Nephron (organoid): ENCODE measurements at regions not wholly inside any gene's neighbourhood (a gene's known extent, or its start where the extent isn't known, plus 50 kb on each side); places are given as distances from the start of the nearest gene placed in this dataset.

ENCODE experiments used
- H3K27ac Mint-ChIP-seq, 3 experiments: 2 replicates each; pipeline ENCODE4 v1.8.0; 2020; ENCODE audit warnings: mixed read lengths in 3 of 3, mild to moderate bottlenecking in 2 of 3, moderate library complexity in 1 of 3
- H3K27me3 Mint-ChIP-seq: 2 replicates; pipeline ENCODE4 v1.8.0; 2021; ENCODE audit warnings: low read depth, mild to moderate bottlenecking, moderate library complexity, mixed read lengths
- H3K36me3 Mint-ChIP-seq: 2 replicates; pipeline ENCODE4 v1.8.0; 2020; ENCODE audit warnings: low read depth, mixed read lengths
- H3K4me1 Mint-ChIP-seq: 2 replicates; pipeline ENCODE4 v1.8.0; 2020; ENCODE audit warnings: mixed read lengths
- H3K4me3 Mint-ChIP-seq, 3 experiments: 2 replicates each; pipeline ENCODE4 v1.8.0; 2020; ENCODE audit warnings: mild to moderate bottlenecking in 3 of 3, mixed read lengths in 3 of 3, moderate library complexity in 2 of 3
- H3K9me3 Mint-ChIP-seq: 2 replicates; pipeline ENCODE4 v1.8.0; 2020; ENCODE audit warnings: mixed read lengths
- TF ChIP-seq, protein P1 (sequence below), 3 experiments: fragments of 200-600 bp; sonication (generic); IDR thresholded peaks; one replicate each; pipeline ENCODE4 v1.5.0; 2021; ENCODE audit warnings: antibody characterized with exemption in 3 of 3; ENCODE audit not compliant: unreplicated experiment in 3 of 3

DNA sequence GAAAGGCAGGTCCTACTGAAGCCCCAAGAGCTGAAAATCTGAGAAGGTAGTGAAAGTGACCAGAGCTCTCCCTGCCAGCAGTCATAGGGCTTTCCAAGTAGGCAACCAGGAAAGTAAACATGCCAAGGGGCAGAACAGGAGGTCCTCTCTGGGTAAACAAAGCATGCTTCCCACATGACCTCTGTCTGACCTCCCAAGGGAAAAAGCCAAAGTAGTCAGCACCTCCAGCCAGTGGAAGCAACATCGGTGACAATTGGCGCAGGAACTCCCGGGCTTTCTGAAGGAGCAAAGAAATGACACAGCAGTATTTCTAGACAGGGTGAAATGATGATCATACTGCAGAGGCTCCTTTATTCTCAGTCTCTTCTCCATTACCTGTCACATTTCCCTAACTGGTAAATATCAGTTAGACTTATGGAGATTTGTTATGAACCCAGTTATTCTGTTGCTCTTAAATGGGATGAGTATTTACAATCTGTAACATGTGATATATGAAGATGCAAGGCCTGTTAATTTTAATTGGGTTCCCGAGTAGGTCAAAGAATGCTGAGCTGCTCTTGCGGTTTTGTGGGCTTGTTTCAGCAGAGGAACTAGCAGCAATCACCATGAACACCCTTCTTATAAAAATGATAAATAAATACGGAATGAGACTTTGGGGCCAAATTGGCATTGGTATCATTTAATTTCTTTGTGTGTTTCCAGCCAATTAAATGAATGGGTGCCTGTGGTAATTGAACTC is 321.0 kb downstream of the RND3 start:
- no peaks in the 10 kb centered on the region for H3K9me3 Mint-ChIP-seq
- H3K27ac Mint-ChIP-seq: peak overlapping the region in 2 of 3 experiments; percentile 45 to 77
- H3K27me3 Mint-ChIP-seq: no peaks in the 10 kb centered on the region
- TF ChIP-seq, protein P1, sequence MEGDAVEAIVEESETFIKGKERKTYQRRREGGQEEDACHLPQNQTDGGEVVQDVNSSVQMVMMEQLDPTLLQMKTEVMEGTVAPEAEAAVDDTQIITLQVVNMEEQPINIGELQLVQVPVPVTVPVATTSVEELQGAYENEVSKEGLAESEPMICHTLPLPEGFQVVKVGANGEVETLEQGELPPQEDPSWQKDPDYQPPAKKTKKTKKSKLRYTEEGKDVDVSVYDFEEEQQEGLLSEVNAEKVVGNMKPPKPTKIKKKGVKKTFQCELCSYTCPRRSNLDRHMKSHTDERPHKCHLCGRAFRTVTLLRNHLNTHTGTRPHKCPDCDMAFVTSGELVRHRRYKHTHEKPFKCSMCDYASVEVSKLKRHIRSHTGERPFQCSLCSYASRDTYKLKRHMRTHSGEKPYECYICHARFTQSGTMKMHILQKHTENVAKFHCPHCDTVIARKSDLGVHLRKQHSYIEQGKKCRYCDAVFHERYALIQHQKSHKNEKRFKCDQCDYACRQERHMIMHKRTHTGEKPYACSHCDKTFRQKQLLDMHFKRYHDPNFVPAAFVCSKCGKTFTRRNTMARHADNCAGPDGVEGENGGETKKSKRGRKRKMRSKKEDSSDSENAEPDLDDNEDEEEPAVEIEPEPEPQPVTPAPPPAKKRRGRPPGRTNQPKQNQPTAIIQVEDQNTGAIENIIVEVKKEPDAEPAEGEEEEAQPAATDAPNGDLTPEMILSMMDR (IDR thresholded peaks at IDR 0.05; ENCODE audit: unreplicated experiment in 3 of 3): no peak
- H3K4me1 Mint-ChIP-seq: peaks cover 49% of the 10 kb centered on the region
- no peaks in the 10 kb centered on the region for H3K36me3 Mint-ChIP-seq
- no peak overlapping the region for H3K4me3 Mint-ChIP-seq

DNA sequence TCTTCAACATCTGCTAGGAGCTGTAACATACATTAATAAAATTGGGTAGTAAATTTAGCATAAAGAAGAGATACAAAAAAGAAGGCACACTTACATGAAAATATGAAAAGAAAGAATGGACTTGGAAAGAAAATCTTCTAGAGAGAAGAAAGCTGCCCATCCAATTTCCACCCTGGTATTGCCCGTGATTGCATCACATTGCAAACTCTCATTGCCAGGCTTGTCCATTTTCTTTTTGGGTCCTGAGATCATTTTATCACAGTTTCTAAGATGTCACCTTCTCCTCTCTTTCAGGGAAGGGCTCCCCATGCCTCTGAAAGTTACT is 321.5 kb downstream of the RND3 start:
- H3K9me3 Mint-ChIP-seq: no peaks in the 10 kb centered on the region
- H3K4me3 Mint-ChIP-seq: no peak overlapping the region
- H3K27me3 Mint-ChIP-seq: no peaks in the 10 kb centered on the region
- peak overlapping the region in 2 of 3 experiments; percentile 45 to 77 for H3K27ac Mint-ChIP-seq
- no peaks in the 10 kb centered on the region for H3K36me3 Mint-ChIP-seq
- peaks cover 49% of the 10 kb centered on the region for H3K4me1 Mint-ChIP-seq
- TF ChIP-seq, protein P1 (IDR thresholded peaks at IDR 0.05; ENCODE audit: unreplicated experiment in 3 of 3): no peak

DNA sequence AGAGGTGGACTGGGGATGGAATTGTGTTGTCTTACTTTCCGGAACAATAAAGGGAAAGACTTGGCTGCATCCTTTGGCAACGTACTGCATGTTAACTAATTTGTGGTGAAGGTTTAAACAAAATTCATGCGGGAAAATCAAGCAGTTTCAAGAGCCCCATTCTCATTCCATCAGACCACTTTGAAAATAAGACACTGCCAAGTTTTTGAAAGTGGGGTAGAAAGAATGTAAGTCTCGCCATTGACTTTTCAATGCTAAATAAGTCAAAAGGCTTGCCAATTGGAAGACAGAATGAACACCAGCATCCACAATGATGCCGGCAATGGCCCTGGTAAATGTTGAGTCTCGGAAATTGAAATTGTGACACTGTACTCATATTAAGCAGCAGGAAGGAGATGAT is 322.0 kb downstream of the RND3 start:
- Mint-ChIP-seq H3K9me3 (no peaks in the 10 kb centered on the region), H3K4me3 (no peak overlapping the region), H3K4me1 (peaks cover 49% of the 10 kb centered on the region), H3K36me3 (no peaks in the 10 kb centered on the region), H3K27me3 (no peaks in the 10 kb centered on the region), H3K27ac (peak overlapping the region in 2 of 3 experiments; percentile 45 to 77)
- TF ChIP-seq, protein P1 (IDR thresholded peaks at IDR 0.05; ENCODE audit: unreplicated experiment in 3 of 3): no peak

DNA sequence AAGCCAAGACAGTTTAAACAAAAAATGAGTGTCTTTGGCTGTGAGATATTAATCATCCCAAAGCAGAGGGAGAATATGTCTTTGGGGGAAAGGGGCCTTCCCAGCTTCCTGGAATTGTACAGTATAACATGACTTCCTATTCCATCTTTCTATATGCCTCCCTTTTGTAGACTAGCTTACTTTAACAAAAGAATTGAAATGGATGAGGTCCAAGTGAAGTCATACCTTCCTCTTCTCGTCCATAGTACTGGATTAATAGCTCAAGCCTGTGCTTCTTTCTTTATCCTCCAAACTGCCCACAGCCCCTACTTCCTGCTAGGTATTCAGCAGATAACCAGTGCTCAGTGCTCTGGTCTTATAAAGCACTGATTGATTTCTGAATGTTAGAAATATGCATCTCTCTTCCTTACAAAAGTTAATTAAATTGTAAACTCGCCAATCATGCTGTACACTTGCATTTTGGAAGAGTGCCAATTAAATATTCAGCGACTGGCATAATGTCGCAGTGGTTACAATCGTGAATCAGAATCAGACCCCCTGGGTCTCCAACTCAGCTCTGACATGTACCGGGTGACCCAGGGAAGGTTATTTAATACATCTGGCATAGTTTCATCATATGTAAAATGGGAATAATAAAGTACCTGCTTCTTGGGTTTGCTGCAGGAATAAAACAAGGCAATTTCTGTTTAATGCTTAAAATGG is 325.1 kb downstream of the RND3 start:
- no peaks in the 10 kb centered on the region for H3K9me3 Mint-ChIP-seq
- H3K27ac Mint-ChIP-seq: peak overlapping the region; percentile 24 to 40 (median 26)
- H3K4me3 Mint-ChIP-seq: no peak overlapping the region
- H3K27me3 Mint-ChIP-seq: no peaks in the 10 kb centered on the region
- H3K4me1 Mint-ChIP-seq: peaks cover 44% of the 10 kb centered on the region
- H3K36me3 Mint-ChIP-seq: no peaks in the 10 kb centered on the region
- TF ChIP-seq, protein P1 (IDR thresholded peaks at IDR 0.05; ENCODE audit: unreplicated experiment in 3 of 3): no peak

DNA sequence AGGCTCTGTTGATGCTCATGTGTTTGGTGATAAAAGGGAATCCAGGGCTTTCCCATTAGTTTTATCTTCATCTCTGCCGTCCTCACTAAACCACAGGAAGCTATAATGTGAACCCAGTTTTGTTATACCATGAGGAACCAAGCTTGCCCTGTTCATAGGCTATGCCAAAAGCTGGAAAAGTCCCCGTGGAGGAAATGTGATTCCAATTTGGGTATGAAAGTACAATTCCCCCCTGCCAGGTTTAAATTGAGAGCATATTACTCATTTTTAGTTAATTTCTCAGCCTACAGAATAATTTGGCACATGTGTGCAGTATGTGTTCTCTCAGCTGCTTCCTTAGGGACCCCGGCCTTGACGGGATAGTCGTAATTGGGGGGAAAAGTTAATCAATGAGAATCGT is 327.4 kb downstream of the RND3 start:
- no peaks in the 10 kb centered on the region for H3K36me3 Mint-ChIP-seq
- H3K4me1 Mint-ChIP-seq: peaks cover 32% of the 10 kb centered on the region
- H3K27me3 Mint-ChIP-seq: no peaks in the 10 kb centered on the region
- no peak overlapping the region for H3K4me3 Mint-ChIP-seq
- TF ChIP-seq, protein P1 (IDR thresholded peaks at IDR 0.05; ENCODE audit: unreplicated experiment in 3 of 3): no peak
- no peak overlapping the region for H3K27ac Mint-ChIP-seq
- H3K9me3 Mint-ChIP-seq: no peaks in the 10 kb centered on the region

DNA sequence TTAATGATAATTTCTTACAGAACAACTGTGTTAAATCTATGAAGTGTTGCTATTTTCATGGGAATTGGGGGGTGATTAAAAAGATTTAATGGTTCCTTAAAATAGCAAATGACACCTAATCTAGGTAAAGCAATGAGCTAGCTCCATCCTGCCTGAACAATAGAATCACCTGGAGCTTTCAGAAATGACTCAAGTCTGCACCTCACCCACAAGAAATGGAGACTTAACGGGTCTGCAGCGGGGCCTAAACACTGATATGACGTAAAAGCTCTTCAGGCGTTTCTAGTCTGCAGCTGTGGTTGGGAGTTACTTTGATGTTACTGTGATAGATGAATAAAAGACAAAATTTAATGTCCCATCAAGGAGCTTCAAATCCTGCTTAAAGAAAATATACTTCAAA is 328.2 kb downstream of the RND3 start:
- Mint-ChIP-seq H3K27ac (no peak overlapping the region), H3K4me3 (no peak overlapping the region), H3K4me1 (peaks cover 27% of the 10 kb centered on the region), H3K9me3 (no peaks in the 10 kb centered on the region), H3K36me3 (no peaks in the 10 kb centered on the region), H3K27me3 (no peaks in the 10 kb centered on the region)
- TF ChIP-seq, protein P1 (IDR thresholded peaks at IDR 0.05; ENCODE audit: unreplicated experiment in 3 of 3): no peak
